HG02798 (cell line): ENCODE measurements at regions not wholly inside any gene's neighbourhood (a gene's known extent, or its start where the extent isn't known, plus 50 kb on each side); places are given as distances from the start of the nearest gene placed in this dataset.
"Not testable (repeated sequence)": the region's sequence is repeated elsewhere in the genome, so short reads cannot be mapped to it uniquely, and the experiment has no call there.

Source experiments
- ATAC-seq: cut with Tn5 transposase; IDR thresholded peaks from one replicate; pipeline ENCODE4 v1.9.1; 2021; ENCODE audit warnings: mild to moderate bottlenecking; ENCODE audit not compliant: unreplicated experiment, poor library complexity

DNA sequence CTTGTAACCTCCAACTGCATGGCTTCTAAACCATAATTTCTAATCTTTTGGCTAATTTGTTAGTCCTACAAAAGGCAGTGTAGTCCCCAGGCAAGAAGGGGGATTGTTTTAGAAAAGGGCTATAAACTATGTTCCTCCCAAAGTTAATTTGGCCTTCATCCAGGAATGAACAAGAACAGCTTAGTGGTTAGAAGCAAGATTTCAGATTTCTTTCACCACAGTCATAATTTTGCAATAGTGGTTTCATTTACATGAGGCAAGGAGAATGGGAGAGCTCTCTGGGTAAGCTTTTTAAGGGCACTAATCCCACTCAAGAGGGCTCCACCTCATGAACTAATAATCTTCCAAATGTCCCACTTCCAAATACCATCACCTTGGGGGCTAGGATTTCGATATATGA lies 1353.9 kb downstream of the NCAM2 start:
- ATAC-seq = no peak

- ATAC-seq = no peak
Measured at GRCh38 chr21:22355949-22356348, 1357.7 kb downstream of the NCAM2 start.

- ATAC-seq = no peak
Measured at GRCh38 chr21:22356663-22357062, 1358.5 kb downstream of the NCAM2 start.

- not testable (repeated sequence) for ATAC-seq
Measured at GRCh38 chr21:22359599-22359998, 1361.4 kb downstream of the NCAM2 start.

GRCh38 chr21:22363504-22363903 lies 1365.3 kb downstream of the NCAM2 start:
- ATAC-seq = no peak

DNA sequence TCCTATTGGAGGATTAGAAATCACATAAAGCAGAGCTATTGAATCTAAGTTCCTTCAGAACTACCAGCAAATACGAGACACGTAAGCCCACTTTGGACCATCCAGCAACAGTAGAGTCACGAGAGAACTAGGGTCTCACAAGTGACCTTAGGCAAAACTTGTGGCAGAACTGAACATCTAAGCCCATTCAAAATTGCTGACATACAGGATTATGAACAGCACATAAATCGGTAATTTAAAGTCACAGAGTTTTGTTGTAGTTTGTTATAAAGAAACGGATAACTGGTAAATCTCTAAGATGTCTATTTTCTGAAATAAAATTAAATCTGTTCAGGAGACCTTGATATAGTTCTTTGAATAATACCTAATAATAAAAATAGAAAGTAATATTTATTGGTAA lies 1366.0 kb downstream of the NCAM2 start:
- ATAC-seq = no peak

DNA sequence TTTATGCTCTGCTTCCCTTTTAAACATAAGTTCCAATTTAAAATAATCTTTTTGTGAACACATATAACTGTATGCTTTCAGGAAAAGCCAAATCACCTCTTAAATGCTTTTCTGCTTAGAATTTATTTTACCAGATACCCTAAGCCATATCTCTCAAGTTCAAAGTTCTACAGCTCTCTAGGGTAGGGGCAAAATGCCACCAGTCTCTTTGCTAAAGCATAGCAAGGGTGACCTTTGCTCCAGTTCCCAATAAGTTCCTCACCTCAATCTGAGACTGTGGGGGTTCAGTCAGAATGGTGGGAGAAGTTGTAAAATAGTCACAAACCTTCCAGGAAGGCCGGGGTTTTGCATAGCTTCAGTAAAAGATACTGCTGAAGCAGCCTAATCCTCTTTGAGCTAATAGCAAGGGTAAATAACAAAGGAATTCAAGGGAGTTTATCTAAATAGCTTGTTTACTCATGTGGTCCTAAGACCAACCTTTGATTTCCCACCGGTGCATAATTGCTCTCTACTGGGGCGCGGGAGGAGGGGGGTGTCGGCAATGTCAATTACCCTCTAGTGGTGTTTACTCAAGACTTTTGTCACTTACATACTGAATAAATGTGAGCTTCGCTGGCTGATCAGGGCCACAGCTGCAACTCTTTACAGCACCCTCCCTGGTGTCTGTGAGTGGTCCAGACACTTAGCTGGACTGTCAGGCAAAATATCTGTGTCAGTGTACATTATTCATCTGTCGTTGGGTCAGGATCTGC lies 1376.2 kb downstream of the NCAM2 start:
- no peak for ATAC-seq

DNA sequence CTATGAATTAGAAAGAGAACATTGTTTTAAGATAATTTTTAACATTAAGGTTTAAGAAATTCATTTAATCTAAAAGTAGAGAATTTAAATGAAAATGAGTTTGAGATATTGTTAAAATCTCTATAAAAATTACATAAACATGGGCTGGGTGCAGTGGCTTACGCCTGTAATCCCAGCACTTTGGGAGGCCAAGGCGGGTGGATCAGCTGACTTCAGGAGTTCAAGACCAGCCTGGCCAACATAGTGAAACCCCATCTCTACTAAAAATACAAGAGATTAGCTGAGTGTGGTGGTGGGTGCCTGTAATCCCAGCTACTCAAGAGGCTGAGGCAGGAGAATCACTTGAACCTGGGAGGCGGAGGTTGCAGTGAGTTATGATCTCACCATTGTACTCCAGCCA lies 1379.6 kb downstream of the NCAM2 start:
- not testable (repeated sequence) for ATAC-seq

- ATAC-seq = no peak
Measured at GRCh38 chr21:22393324-22393723, 1395.1 kb downstream of the NCAM2 start.

DNA sequence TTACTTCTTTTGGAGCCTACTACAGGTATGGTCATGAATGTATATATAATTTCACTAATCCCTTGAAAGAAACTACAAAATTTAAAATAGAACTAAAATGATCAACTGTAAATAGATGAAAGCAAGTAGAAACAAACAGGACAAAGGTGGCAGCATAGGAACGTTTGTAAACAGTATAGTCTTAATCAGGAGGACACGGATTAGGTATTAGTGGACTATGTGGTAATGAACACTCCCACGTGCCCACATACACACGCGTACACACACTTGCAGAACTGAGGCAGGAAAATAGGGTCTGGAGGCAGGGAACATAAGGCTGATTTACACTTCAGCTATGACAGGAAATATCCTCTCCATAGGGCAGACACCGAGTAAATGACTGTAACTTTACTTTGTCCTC lies 1397.8 kb downstream of the NCAM2 start:
- ATAC-seq = no peak

DNA sequence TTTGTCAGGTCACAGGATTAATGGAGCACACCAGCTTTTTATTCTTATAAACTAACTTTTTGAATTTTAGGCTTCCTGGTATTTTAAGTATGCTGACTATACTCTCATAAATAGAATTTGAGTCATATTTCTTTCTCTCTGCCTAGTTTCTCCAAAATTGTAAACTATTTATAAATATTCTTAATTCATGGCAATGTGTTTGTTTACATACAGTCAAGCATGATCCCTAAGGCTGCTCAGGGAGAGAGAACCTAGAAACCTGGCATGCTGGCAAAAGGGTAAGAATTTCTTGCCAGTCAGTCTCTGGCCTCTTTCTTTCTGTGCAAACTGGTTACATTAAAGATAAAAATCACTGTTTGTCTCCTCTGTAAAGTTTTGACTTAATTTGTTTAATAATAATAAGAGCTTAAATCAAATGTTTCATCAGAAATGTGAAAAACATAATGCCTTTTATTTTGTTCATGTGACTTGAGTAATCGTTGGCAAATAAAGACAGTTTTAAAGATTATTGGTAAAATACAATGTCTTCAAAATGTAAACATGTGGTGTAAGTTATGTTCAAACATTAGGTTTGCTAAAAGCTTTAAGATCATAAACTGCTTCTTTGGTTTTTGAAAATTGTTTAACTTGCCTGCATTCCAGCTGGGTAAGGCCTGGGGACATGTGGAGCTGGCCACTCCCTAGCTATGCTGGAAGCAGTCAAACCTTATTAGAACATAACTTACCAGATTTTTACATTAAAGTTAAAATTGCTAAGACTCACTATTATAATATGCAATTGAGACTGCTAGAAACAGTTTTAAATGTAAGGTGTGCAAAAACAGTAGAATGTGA lies 1401.7 kb downstream of the NCAM2 start:
- ATAC-seq = no peak

GRCh38 chr21:22409571-22409970 lies 1411.4 kb downstream of the NCAM2 start:
- no peak for ATAC-seq

DNA sequence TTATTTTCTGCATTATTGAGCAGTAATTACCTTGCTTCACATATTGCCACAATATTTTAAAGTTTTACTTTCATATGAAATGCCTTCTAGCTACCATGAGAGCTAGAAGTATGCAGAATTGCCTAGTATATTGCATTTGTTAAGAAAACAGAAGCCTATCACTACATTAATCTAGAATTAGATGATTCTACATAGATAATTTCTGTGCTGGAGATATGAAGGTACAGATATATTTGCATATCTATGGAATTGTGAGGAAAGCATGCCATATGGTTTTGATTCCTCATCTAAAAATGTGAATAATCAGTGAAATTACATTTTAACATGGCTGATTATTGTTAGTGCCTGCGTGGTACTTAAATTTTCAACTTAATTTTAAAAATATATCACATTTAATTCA lies 1418.3 kb downstream of the NCAM2 start:
- no peak for ATAC-seq

DNA sequence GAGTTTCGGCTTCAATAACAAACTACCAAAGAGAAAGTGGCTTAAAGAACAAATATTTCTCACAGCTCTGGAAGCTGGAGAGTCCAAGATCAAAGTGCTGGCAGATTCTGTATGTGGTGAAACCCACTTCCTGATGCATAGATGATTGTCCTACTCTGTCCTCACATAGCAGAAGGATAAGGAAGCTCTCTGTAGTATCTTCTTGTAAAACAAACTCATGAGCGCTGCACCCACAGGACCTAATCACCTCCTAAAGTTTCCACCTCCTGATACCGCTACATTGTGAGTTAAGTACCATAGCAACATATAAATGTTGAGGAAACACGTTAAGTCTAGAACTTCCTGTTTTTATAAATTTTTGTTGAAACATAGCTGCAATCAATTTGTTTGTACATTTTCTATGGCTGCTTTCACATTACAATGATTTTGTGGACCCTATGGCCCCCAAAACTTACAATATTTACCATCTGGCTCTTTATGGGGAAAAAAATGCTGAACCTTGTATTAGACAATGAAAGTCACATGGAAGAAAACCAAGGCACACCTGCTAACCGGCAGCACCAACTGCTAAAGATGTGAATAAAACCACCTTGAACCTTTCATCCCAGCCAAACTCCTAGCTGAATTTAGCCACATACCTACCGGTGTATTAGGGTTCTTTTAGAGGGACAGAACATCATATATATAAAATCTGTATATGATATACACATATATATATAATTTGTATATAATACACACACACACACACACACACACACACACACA lies 1423.4 kb downstream of the NCAM2 start:
- ATAC-seq = no peak

GRCh38 chr21:22438428-22439086 lies 1440.3 kb downstream of the NCAM2 start:
- no peak for ATAC-seq

DNA sequence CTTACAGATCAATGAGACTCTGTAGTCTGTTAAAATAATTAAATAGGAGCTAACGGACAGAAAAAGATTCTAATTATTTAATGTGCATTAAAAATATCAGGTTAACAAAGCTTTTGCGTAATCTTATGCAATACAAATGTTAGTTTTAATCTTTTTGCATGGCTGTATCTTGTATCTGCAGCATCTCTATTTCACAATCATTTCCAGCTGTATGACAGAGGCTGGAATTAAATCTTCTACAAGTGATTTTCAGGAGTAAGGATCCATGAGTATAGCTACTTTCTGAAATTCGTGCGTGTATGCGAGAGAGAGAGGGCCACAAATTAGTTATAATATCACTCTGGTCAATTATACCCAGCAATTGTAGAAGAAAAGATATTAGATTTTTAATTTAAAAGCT lies 1446.8 kb downstream of the NCAM2 start:
- no peak for ATAC-seq

DNA sequence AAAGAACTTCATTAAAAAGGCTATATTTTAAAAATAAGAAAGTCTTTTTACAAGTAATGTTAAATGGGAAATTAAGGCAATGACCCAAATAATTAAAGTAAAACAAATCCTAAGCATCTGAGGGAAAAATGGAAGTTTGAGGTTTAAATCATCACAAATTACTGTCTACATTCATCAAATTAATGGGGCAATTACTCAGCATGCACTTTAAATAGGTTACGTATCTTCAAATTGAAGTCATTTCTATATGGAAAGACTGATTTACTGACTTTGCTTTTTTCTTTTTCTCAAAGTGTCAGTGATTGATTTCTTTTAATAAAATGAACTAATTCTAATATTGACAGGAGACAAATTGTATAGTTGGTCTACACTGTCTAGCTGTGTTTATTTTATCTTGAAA lies 1452.3 kb downstream of the NCAM2 start:
- ATAC-seq = no peak

DNA sequence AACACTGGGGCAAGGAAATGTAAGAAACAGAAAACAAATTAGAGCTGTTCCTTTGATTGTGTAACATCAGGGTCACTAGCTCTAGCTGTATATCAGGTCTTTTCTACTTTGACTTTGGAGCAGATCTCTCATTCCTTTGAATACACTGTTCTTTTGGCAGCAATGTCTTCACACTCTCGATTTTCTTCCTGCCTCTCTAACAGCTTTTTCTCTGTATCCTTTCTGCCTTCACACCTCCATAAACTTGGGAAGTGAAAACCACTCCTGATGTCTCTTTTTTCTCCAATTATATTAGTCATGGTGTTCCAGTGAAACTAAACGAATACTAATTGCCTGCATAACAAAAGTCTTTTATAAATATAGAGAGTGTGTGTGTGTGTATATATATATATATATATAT lies 1458.0 kb downstream of the NCAM2 start:
- ATAC-seq = no peak

DNA sequence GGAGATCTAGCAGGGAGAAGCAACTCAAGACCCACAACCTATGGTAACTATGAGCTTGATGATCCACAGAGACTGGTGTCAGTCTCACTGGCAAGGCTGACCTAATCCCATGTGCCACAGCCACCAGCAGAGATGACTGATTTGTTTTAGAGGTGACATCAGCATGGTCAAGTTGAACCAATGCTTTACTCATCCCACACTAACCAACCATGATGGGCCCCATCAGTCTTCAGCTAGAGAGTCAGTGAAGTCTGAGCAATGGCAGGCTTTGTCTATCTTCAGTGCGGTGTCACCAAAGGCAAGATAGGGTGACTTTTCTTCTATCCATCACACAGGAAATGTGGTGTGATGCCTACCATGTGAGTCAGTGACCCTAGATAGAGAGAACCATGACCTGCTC lies 1470.7 kb downstream of the NCAM2 start:
- no peak for ATAC-seq

DNA sequence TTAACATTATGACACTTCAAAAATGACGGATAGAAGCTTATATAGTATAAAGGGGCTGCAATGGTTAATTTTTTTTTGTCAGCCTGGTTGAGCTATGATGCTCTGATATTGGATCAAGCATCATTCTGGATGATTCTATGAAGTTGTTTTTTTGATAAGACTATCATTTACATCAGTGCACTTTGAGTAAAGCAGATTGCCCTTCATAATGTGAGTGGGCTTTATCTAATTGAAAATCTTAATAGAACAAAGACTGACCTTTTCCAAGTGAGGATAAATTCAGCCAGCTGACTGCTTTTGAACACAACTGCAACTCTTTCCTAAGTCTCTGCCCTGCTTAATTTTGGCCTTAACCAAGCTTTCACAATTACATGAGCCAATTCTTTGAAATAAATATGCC lies 1476.2 kb downstream of the NCAM2 start:
- ATAC-seq = no peak

DNA sequence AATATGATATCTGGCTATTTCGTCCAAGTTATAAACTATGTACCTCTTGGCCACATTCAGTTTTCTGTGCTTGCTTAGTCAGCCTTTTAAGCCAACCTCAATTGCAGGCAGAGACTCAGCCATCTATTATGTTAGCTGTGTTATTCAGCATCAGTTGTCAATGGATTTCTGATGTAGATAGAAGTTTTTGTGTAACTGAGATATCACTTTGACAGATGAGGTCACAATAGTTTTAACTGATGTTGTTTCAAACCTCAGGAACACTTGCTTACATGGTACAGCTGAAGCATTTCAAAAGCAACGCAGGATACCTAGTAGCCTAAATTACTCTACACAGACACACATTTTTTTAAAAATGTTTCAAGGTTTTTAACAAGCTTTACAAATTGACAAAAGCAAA lies 1478.0 kb downstream of the NCAM2 start:
- ATAC-seq = no peak
